Endothelial cell of umbilical vein (primary cell): ENCODE measurements at regions not wholly inside any gene's neighbourhood (a gene's known extent, or its start where the extent isn't known, plus 50 kb on each side); places are given as distances from the start of the nearest gene placed in this dataset.

ENCODE experiments used
- BruUV-seq: library from RNA; stranded (reverse); fragments of 400-500 nt; replicated peaks from 2 replicates; lab custom pipeline; 2021; lab: Mats Ljungman, UMichigan
- CTCF ChIA-PET: fragments of 300-600, 350-600 bp; sonication (Branson Sonifier 250); formaldehyde crosslinking; loops from one replicate; lab custom pipeline; 2021; ENCODE audit warnings: antibody characterized with exemption, inconsistent platforms; lab: Charles Lee
- POLR2A ChIA-PET: fragments of 300-600, 350-600 bp; sonication (Branson Sonifier 250); formaldehyde crosslinking; loops from one replicate; lab custom pipeline; 2021; ENCODE audit warnings: antibody characterized with exemption, inconsistent platforms; lab: Charles Lee
- DNase-seq: peaks from one replicate; pipeline ENCODE4 v3.0.0-alpha.2; 2011; ENCODE audit warnings: low read depth, low spot score
- FAIRE-seq: peaks from 2 replicates; lab custom pipeline; 2011; peaks lifted over from hg19 to GRCh38; lab: Jason Lieb, UNC
- H2AFZ ChIP-seq: 2 replicates; pipeline ENCODE4 v1.6.0; 2012; ENCODE audit warnings: low read depth, low read length, control low read depth, inconsistent platforms
- H3K27ac ChIP-seq: 2 replicates; pipeline ENCODE4 v1.5.1; 2011; ENCODE audit warnings: low read depth, mild to moderate bottlenecking, control low read depth, low read length, moderate library complexity; ENCODE audit not compliant: insufficient read depth
- H3K27me3 ChIP-seq, 2 experiments: 2 replicates each; pipeline versions ENCODE4 v1.6.0 to v1.6.1; 2011; ENCODE audit warnings: low read length in 2 of 2, mixed read lengths in 1 of 2; ENCODE audit not compliant: control insufficient read depth in 2 of 2, insufficient read depth in 2 of 2
- H3K36me3 ChIP-seq, 2 experiments: 2 replicates in 1 of 2; 3 replicates in 1 of 2; pipeline ENCODE4 v1.5.1; 2011; ENCODE audit warnings: low read length in 2 of 2, mild to moderate bottlenecking in 1 of 2, moderate library complexity in 1 of 2; ENCODE audit not compliant: control insufficient read depth in 2 of 2, insufficient read depth in 2 of 2; ENCODE audit errors: extremely low read depth in 1 of 2
- H3K4me1 ChIP-seq: 3 replicates; pipeline ENCODE4 v1.5.1; 2011; ENCODE audit warnings: mild to moderate bottlenecking, low read length; ENCODE audit not compliant: control insufficient read depth, insufficient read depth; ENCODE audit errors: extremely low read depth
- H3K4me2 ChIP-seq: 2 replicates; pipeline ENCODE4 v1.6.1; 2011; ENCODE audit warnings: low read length, control low read depth, mixed read lengths; ENCODE audit not compliant: insufficient read depth
- H3K4me3 ChIP-seq, 3 experiments: fragments of 200-600 bp in 1 of 3; sonication (generic), shearing (Covaris generic) in 1 of 3; replicated peaks in 1 of 3; 2 replicates each; pipeline ENCODE4 v1.5.1; 2011 to 2016; ENCODE audit warnings: control low read depth in 3 of 3, low read length in 3 of 3, mild to moderate bottlenecking in 2 of 3, inconsistent platforms in 1 of 3, low read depth in 1 of 3, moderate library complexity in 1 of 3; ENCODE audit not compliant: insufficient read depth in 1 of 3
- H3K79me2 ChIP-seq: 2 replicates; pipeline ENCODE4 v1.6.0; 2012; ENCODE audit warnings: low read length, inconsistent platforms; ENCODE audit not compliant: control insufficient read depth, insufficient read depth
- H3K9ac ChIP-seq: replicated peaks from 2 replicates; pipeline ENCODE3; 2011; ENCODE audit warnings: low read length, control low read depth; ENCODE audit not compliant: insufficient read depth; ENCODE audit errors: extremely low read depth
- H3K9me1 ChIP-seq: replicated peaks from 3 replicates; pipeline ENCODE4 v1.6.0; 2011; ENCODE audit warnings: mild to moderate bottlenecking, low read length; ENCODE audit not compliant: control insufficient read depth, insufficient read depth; ENCODE audit errors: extremely low read depth
- H3K9me3 ChIP-seq: replicated peaks from 2 replicates; pipeline ENCODE4 v1.5.1; 2012; ENCODE audit warnings: low read length, inconsistent platforms; ENCODE audit not compliant: control insufficient read depth, insufficient read depth
- H4K20me1 ChIP-seq: replicated peaks from 2 replicates; pipeline ENCODE3; 2011; ENCODE audit warnings: mild to moderate bottlenecking, low read length; ENCODE audit not compliant: control insufficient read depth, insufficient read depth; ENCODE audit errors: extremely low read depth
- CTCF ChIP-seq, 2 donors: IDR thresholded peaks; 1 replicate in 1 of 2; 2 replicates in 1 of 2; pipeline ENCODE4 v1.5.1; 2011; ENCODE audit warnings: low read length in 2 of 2, mild to moderate bottlenecking in 2 of 2, moderate library complexity in 2 of 2, control low read depth in 1 of 2, inconsistent platforms in 1 of 2, low read depth in 1 of 2; ENCODE audit not compliant: insufficient read depth in 1 of 2; ENCODE audit errors: extremely low read depth in 1 of 2
- EZH2 ChIP-seq: IDR thresholded peaks from 2 replicates; pipeline ENCODE4 v1.6.1; 2012; ENCODE audit warnings: borderline replicate concordance, low read depth, mild to moderate bottlenecking, moderate library complexity, low read length, inconsistent platforms; ENCODE audit not compliant: severe bottlenecking
- FOS ChIP-seq: IDR thresholded peaks from 2 replicates; pipeline ENCODE4 v1.6.1; 2011; ENCODE audit warnings: mild to moderate bottlenecking, low read length, moderate library complexity, borderline replicate concordance; ENCODE audit not compliant: insufficient read depth
- GATA2 ChIP-seq: IDR thresholded peaks from 2 replicates; pipeline ENCODE4 v1.7.0; 2011; ENCODE audit warnings: low read depth, mild to moderate bottlenecking, moderate library complexity, mixed read lengths, low read length; ENCODE audit not compliant: insufficient read length, insufficient read depth
- JUN ChIP-seq: IDR thresholded peaks from 2 replicates; pipeline ENCODE4 v1.6.1; 2011; ENCODE audit warnings: borderline replicate concordance, low read depth; ENCODE audit not compliant: insufficient read length, insufficient read depth
- MAX ChIP-seq: IDR thresholded peaks from 2 replicates; pipeline ENCODE4 v1.6.1; 2011; ENCODE audit not compliant: insufficient read depth, insufficient read length
- MYC ChIP-seq: IDR thresholded peaks from one replicate; pipeline ENCODE4 v1.6.1; 2011; ENCODE audit warnings: mild to moderate bottlenecking, low read depth, low read length
- POLR2A ChIP-seq: IDR thresholded peaks from 2 replicates; pipeline ENCODE4 v1.6.1; 2012; ENCODE audit warnings: low read depth, mild to moderate bottlenecking, control low read depth, low read length
- POLR2AphosphoS5 ChIP-seq: IDR thresholded peaks from 2 replicates; pipeline ENCODE4 v1.6.1; 2012; ENCODE audit warnings: low read depth, mild to moderate bottlenecking, control low read depth, low read length, moderate library complexity; ENCODE audit not compliant: insufficient read depth
- dilution Hi-C: fragments of 300-500 bp; cut with MboI; formaldehyde crosslinking; loops from one replicate; pipeline ENCODE4 v1.15.0; 2019; ENCODE audit warnings: low sequenced_read_pairs; ENCODE audit not compliant: extremely low pct_ligation_motif_present
- intact Hi-C: fragments of 100-400 bp; cut with micrococcal nuclease; formaldehyde crosslinking; loops from one replicate; pipeline ENCODE4 v1.10.0; 2022

GRCh38 chr5:66362046-66362445, 217.9 kb downstream of the SREK1 start:
- FAIRE-seq = no peak
- H3K4me2 ChIP-seq = no peak overlapping the region
- H3K27ac ChIP-seq = no peak overlapping the region
- no peaks in the 10 kb centered on the region for H3K79me2 ChIP-seq
- H2AFZ ChIP-seq = no peak overlapping the region
- ChIA-PET POLR2A (no interaction called here), CTCF (interaction anchor here (1.3 kb wide), 1 partner anchor 54 kb away, joined by 3 read pairs; no protein-coding TSS in a partner anchor)
- no peak for DNase-seq
- H3K4me1 ChIP-seq = no peaks in the 10 kb centered on the region
- H3K9me1 ChIP-seq = no peaks in the 10 kb centered on the region
- no peak for TF ChIP-seq MAX
- dilution Hi-C loops (no loop called here), intact Hi-C loops (no loop called here)
- no peak overlapping the region for H3K9ac ChIP-seq
- H3K4me3 ChIP-seq = no peak overlapping the region
- no peaks in the 10 kb centered on the region for H4K20me1 ChIP-seq
- no TSS peak for BruUV-seq
- H3K27me3 ChIP-seq = no peaks in the 10 kb centered on the region
- no peaks in the 10 kb centered on the region for H3K9me3 ChIP-seq
- no peaks in the 10 kb centered on the region for H3K36me3 ChIP-seq

- dilution Hi-C loops = no loop called here
- CTCF ChIA-PET = no interaction called here
- H3K9ac ChIP-seq = no peak overlapping the region
- no peaks in the 10 kb centered on the region for H4K20me1 ChIP-seq
- H3K79me2 ChIP-seq = no peaks in the 10 kb centered on the region
- intact Hi-C loops = no loop called here
- H3K27me3 ChIP-seq = no peaks in the 10 kb centered on the region
- FAIRE-seq (no peak), DNase-seq (no peak)
- H3K9me3 ChIP-seq = no peaks in the 10 kb centered on the region
- H3K9me1 ChIP-seq = no peaks in the 10 kb centered on the region
- no peaks in the 10 kb centered on the region for H3K36me3 ChIP-seq
- TF ChIP-seq FOS = no peak
- no peak for TF ChIP-seq MAX
- TF ChIP-seq POLR2A = no peak
- TF ChIP-seq POLR2AphosphoS5 = no peak
- no peak for TF ChIP-seq JUN
- no peak for TF ChIP-seq GATA2
- TF ChIP-seq MYC = no peak
- no peak for TF ChIP-seq CTCF (IDR thresholded peaks at IDR 0.05; ENCODE audit: extremely low read depth in 1 of 2, insufficient read depth in 1 of 2, low read depth in 1 of 2, low read length in 2 of 2)
- no peak for TF ChIP-seq EZH2
- H3K4me2 ChIP-seq = no peak overlapping the region
- no peak overlapping the region for H3K4me3 ChIP-seq
- POLR2A ChIA-PET = no interaction called here
- BruUV-seq = no TSS peak
- no peak overlapping the region for H2AFZ ChIP-seq
- no peak overlapping the region for H3K27ac ChIP-seq
- no peaks in the 10 kb centered on the region for H3K4me1 ChIP-seq
These were observed 218.6 kb downstream of the SREK1 start for GRCh38 chr5:66362687-66363086.
